A673 (cell line): ENCODE measurements at regions not wholly inside any gene's neighbourhood (a gene's known extent, or its start where the extent isn't known, plus 50 kb on each side); places are given as distances from the start of the nearest gene placed in this dataset.

Source experiments
- BruUV-seq: library from RNA; stranded (reverse); fragments of 400-500 nt; replicated peaks from 2 replicates; lab custom pipeline; 2021; lab: Mats Ljungman, UMichigan
- CTCF ChIA-PET: fragments of 300-600 bp; sonication (Branson Sonifier 250); formaldehyde crosslinking; loops from one replicate; lab custom pipeline; 2022; ENCODE audit warnings: antibody characterized with exemption; lab: Charles Lee
- POLR2A ChIA-PET: fragments of 300-600 bp; sonication (Branson Sonifier 250); formaldehyde crosslinking; loops from one replicate; lab custom pipeline; 2022; ENCODE audit warnings: antibody characterized with exemption; ENCODE audit not compliant: low non-redundant PET; lab: Charles Lee
- DNase-seq: peaks from one replicate; pipeline ENCODE4 v3.0.0-alpha.2; 2015; ENCODE audit warnings: low spot score
- H3K27ac ChIP-seq: fragments of 200-600 bp; sonication (generic); 2 replicates; pipeline ENCODE4 v1.5.1; 2016; ENCODE audit warnings: mixed run types, low read depth, mild to moderate bottlenecking, mixed read lengths, antibody characterized with exemption, low read length; ENCODE audit not compliant: poor library complexity, severe bottlenecking
- H3K27me3 ChIP-seq: fragments of 200-600 bp; sonication (generic); replicated peaks from 2 replicates; pipeline ENCODE4 v1.6.1; 2017; ENCODE audit warnings: mixed run types, low read depth, mild to moderate bottlenecking, mixed read lengths, antibody characterized with exemption, low read length; ENCODE audit not compliant: insufficient read depth, poor library complexity
- H3K36me3 ChIP-seq: fragments of 200-600 bp; sonication (generic); 2 replicates; pipeline ENCODE4 v1.6.1; 2016; ENCODE audit warnings: mixed run types, mild to moderate bottlenecking, mixed read lengths, antibody characterized with exemption, low read length; ENCODE audit not compliant: insufficient read depth, poor library complexity, severe bottlenecking
- H3K4me1 ChIP-seq: fragments of 200-600 bp; sonication (generic); 2 replicates; pipeline ENCODE4 v1.6.1; 2017; ENCODE audit warnings: mixed run types, mild to moderate bottlenecking, mixed read lengths, antibody characterized with exemption, low read length; ENCODE audit not compliant: insufficient read depth, poor library complexity, severe bottlenecking
- H3K4me3 ChIP-seq: fragments of 200-600 bp; sonication (generic); 2 replicates; pipeline ENCODE4 v1.5.1; 2016; ENCODE audit warnings: low read depth, mixed run types, mild to moderate bottlenecking, mixed read lengths, low read length; ENCODE audit not compliant: poor library complexity, severe bottlenecking
- H3K9me3 ChIP-seq: fragments of 200-600 bp; sonication (generic); 2 replicates; pipeline ENCODE4 v1.6.1; 2016; ENCODE audit warnings: mixed run types, low read depth, mild to moderate bottlenecking, mixed read lengths, antibody characterized with exemption, low read length; ENCODE audit not compliant: poor library complexity, severe bottlenecking
- EZH2 ChIP-seq: fragments of 200-600 bp; sonication (generic); IDR thresholded peaks from 2 replicates; pipeline ENCODE4 v1.6.1; 2017; ENCODE audit warnings: borderline replicate concordance, low read depth, mild to moderate bottlenecking, mixed read lengths, antibody characterized with exemption, low read length; ENCODE audit not compliant: poor library complexity, severe bottlenecking
- intact Hi-C: fragments of 100-400 bp; cut with micrococcal nuclease; formaldehyde crosslinking; loops from one replicate; pipeline ENCODE4 v1.10.0; 2022; ENCODE audit not compliant: unreplicated experiment
- TF ChIP-seq, protein P1 (sequence below): fragments of 300-800, 200-600 bp; sonication (generic); conservative IDR thresholded peaks from 2 replicates; pipeline ENCODE4 v1.5.1; 2017; ENCODE audit warnings: low read depth, mild to moderate bottlenecking, antibody characterized with exemption, low read length, moderate library complexity, mixed read lengths

DNA sequence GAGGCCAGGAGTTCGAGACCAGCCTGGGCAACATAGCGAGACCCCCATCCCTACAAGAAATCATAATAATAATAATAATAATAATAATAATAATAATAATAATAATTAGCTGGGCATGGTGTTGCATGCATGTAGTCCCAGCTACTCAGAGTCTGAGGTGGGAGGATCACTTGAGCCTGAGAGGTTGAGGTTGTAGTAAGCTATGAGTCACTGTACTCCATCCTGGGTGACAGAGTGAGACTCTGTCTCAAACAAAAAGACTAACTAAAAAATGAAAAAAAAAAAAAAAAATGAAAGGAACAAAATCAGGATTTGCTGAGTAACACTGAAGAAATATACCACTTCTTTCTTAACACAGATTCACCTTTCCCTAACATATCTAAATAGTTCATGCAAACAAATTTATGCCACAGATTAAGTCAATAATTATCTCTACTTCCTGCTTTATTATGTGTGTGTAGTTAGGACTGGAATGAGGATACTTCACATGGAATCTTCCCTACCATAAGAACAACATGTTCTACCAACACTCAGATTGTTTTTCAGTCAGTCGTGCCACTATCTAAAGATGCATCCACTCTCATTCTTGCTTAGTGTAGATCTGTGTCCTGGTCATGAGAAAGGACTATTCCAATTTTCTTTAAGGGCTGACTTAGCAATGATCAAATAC lies 928.7 kb downstream of the SLC4A3 start:
- POLR2A ChIA-PET: no interaction called here
- BruUV-seq: no TSS peak
- H3K4me3 ChIP-seq: no peak overlapping the region
- no peaks in the 10 kb centered on the region for H3K9me3 ChIP-seq
- H3K27ac ChIP-seq: no peak overlapping the region
- peaks cover 3% of the 10 kb centered on the region for H3K4me1 ChIP-seq
- H3K27me3 ChIP-seq: no peaks in the 10 kb centered on the region
- TF ChIP-seq, protein P1, sequence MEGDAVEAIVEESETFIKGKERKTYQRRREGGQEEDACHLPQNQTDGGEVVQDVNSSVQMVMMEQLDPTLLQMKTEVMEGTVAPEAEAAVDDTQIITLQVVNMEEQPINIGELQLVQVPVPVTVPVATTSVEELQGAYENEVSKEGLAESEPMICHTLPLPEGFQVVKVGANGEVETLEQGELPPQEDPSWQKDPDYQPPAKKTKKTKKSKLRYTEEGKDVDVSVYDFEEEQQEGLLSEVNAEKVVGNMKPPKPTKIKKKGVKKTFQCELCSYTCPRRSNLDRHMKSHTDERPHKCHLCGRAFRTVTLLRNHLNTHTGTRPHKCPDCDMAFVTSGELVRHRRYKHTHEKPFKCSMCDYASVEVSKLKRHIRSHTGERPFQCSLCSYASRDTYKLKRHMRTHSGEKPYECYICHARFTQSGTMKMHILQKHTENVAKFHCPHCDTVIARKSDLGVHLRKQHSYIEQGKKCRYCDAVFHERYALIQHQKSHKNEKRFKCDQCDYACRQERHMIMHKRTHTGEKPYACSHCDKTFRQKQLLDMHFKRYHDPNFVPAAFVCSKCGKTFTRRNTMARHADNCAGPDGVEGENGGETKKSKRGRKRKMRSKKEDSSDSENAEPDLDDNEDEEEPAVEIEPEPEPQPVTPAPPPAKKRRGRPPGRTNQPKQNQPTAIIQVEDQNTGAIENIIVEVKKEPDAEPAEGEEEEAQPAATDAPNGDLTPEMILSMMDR: no peak
- TF ChIP-seq EZH2: no peak
- CTCF ChIA-PET: no interaction called here
- DNase-seq: peak; percentile 12
- intact Hi-C loops: no loop called here
- no peaks in the 10 kb centered on the region for H3K36me3 ChIP-seq

DNA sequence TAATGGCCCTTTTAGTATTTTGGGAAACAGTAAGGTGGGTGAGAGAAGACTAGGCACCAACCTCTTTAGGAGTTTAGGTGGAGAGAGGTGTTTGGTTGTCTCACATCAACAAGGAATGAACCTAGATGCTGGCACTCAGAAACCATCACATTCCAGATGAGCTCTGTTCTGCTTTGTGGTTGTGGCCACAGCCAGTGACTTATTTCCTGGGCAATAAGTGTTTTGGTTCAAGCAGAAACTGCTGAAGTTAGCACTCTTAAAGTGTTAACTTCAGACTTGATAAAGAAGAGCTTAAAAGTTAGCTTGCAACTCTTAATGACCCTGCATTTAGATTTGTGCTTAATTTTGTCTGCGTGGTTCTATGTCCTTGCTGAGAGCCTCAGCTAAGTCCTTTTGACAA lies 929.2 kb downstream of the SLC4A3 start:
- Histone ChIP-seq H3K36me3 (no peaks in the 10 kb centered on the region), H3K27me3 (no peaks in the 10 kb centered on the region), H3K9me3 (no peaks in the 10 kb centered on the region), H3K4me1 (peaks cover 3% of the 10 kb centered on the region), H3K27ac (no peak overlapping the region), H3K4me3 (no peak overlapping the region)
- intact Hi-C loops: no loop called here
- ChIA-PET POLR2A (no interaction called here), CTCF (no interaction called here)
- DNase-seq: peak; percentile 7
- TF ChIP-seq, protein P1: no peak
- TF ChIP-seq EZH2: no peak
- no TSS peak for BruUV-seq

DNA sequence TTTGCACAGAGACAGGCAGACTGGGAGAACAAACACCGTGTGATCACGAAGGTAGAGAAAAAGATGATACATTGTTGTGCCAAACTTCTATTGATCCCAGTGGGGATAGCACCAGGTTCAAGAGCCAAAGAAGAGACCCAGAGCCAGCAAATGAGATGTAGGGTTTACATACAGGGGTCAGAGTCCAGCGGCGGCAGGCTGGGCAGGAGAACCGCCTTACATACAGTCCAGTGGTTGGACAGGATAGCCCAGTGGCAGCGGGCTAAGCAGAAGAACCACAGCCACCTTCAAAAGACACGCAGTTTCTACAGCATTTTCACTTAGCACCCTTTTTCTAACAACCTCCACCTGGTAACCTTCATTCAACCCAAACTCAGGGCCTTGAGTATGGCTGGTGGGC lies 932.8 kb downstream of the SLC4A3 start:
- ChIA-PET POLR2A (interaction anchor here (0.6 kb wide), 1 partner anchor 83 kb away, joined by 3 read pairs; no protein-coding TSS in a partner anchor), CTCF (no interaction called here)
- peaks cover 3% of the 10 kb centered on the region for H3K4me1 ChIP-seq
- no peak for TF ChIP-seq EZH2
- TF ChIP-seq, protein P1: no peak
- no TSS peak for BruUV-seq
- H3K27ac ChIP-seq: no peak overlapping the region
- H3K4me3 ChIP-seq: no peak overlapping the region
- no peaks in the 10 kb centered on the region for H3K36me3 ChIP-seq
- no peak for DNase-seq
- intact Hi-C loops: no loop called here
- H3K27me3 ChIP-seq: no peaks in the 10 kb centered on the region
- H3K9me3 ChIP-seq: no peaks in the 10 kb centered on the region
